HCT116 (cell line): ENCODE measurements at regions not wholly inside any gene's neighbourhood (a gene's known extent, or its start where the extent isn't known, plus 50 kb on each side); places are given as distances from the start of the nearest gene placed in this dataset.

Source experiments
- ATAC-seq: fragments of 200-7000 bp; cut with Tn5 transposase; 2 replicates; pipeline ENCODE4 v1.9.1; 2020; ENCODE audit warnings: mild to moderate bottlenecking, moderate library complexity
- BruUV-seq: library from RNA; stranded (reverse); fragments of 400-500 nt; replicated peaks from 2 replicates; lab custom pipeline; 2021; lab: Mats Ljungman, UMichigan
- CTCF ChIA-PET: fragments of 300-600 bp; sonication (Branson Sonifier 250); formaldehyde crosslinking; loops from one replicate; lab custom pipeline; 2021; ENCODE audit warnings: antibody characterized with exemption; lab: Charles Lee
- POLR2A ChIA-PET: fragments of 300-600, 350-600 bp; sonication (Branson Sonifier 250); formaldehyde crosslinking; loops from one replicate; lab custom pipeline; 2021; ENCODE audit warnings: antibody characterized with exemption; lab: Charles Lee
- RAD21 ChIA-PET, 2 experiments: fragments of 300-600 bp; sonication (Branson Sonifier 250); formaldehyde crosslinking; loops; one replicate each; lab custom pipeline; 2023; ENCODE audit warnings: low total read pairs in 2 of 2; ENCODE audit not compliant: uncharacterized antibody in 2 of 2, unreplicated experiment in 2 of 2, low non-redundant PET in 1 of 2; lab: Charles Lee
- DNase-seq: peaks from one replicate; pipeline ENCODE4 v3.0.0-alpha.2; 2010; ENCODE audit warnings: low read depth, low spot score
- H2AFZ ChIP-seq: fragments of 200-600 bp; shearing (Covaris generic), sonication (generic); 2 replicates; pipeline ENCODE4 v1.6.1; 2017; ENCODE audit warnings: low read depth, mixed run types, mixed read lengths, antibody characterized with exemption, low read length; ENCODE audit not compliant: poor library complexity, severe bottlenecking
- H3K27ac ChIP-seq: 2 replicates; pipeline ENCODE4 v1.5.1; 2012; ENCODE audit warnings: low read depth, low read length
- H3K27me3 ChIP-seq: fragments of 200-600 bp; sonication (generic); 2 replicates; pipeline ENCODE4 v1.6.1; 2016; ENCODE audit warnings: mixed run types, low read length, mixed read lengths; ENCODE audit not compliant: insufficient read depth
- H3K36me3 ChIP-seq, 2 experiments: fragments of 200-500 bp in 1 of 2; fragments of 200-600 bp in 1 of 2; sonication (Bioruptor generic) in 1 of 2; sonication (generic) in 1 of 2; 2 replicates each; pipeline versions ENCODE4 v1.5.1 to v1.6.1; 2014 to 2016; ENCODE audit warnings: low read length in 2 of 2, inconsistent platforms in 1 of 2, mixed read lengths in 1 of 2, mixed run types in 1 of 2; ENCODE audit not compliant: insufficient read depth in 2 of 2, control insufficient read depth in 1 of 2
- H3K4me1 ChIP-seq, 2 experiments: fragments of 200-600 bp in 1 of 2; sonication (generic) in 1 of 2; 2 replicates each; pipeline versions ENCODE4 v1.5.1 to v1.6.1; 2012 to 2017; ENCODE audit warnings: low read length in 2 of 2, inconsistent platforms in 1 of 2, mild to moderate bottlenecking in 1 of 2, mixed read lengths in 1 of 2, mixed run types in 1 of 2, moderate library complexity in 1 of 2; ENCODE audit not compliant: insufficient read depth in 2 of 2, control insufficient read depth in 1 of 2
- H3K4me2 ChIP-seq: fragments of 200-600 bp; sonication (generic); 2 replicates; pipeline ENCODE4 v1.6.1; 2017; ENCODE audit warnings: mixed run types, low read length, mixed read lengths
- H3K4me3 ChIP-seq, 2 experiments: fragments of 200-600 bp in 1 of 2; sonication (generic) in 1 of 2; replicated peaks in 1 of 2; 2 replicates each; pipeline ENCODE4 v1.5.1; 2011 to 2016; ENCODE audit warnings: low read length in 2 of 2, control low read depth in 1 of 2, low read depth in 1 of 2, mild to moderate bottlenecking in 1 of 2, mixed read lengths in 1 of 2, mixed run types in 1 of 2
- H3K79me2 ChIP-seq: fragments of 200-600 bp; sonication (generic); 2 replicates; pipeline ENCODE4 v1.6.1; 2017; ENCODE audit warnings: mild to moderate bottlenecking, mixed run types, low read length, moderate library complexity, mixed read lengths; ENCODE audit not compliant: insufficient read depth
- H3K9ac ChIP-seq: fragments of 200-600 bp; sonication (generic); 2 replicates; pipeline ENCODE4 v1.6.1; 2016; ENCODE audit warnings: low read length, mixed read lengths
- H3K9me2 ChIP-seq: fragments of 200-600 bp; sonication (generic), shearing (Covaris generic); 2 replicates; pipeline ENCODE4 v1.6.1; 2017; ENCODE audit warnings: mixed run types, mild to moderate bottlenecking, moderate library complexity; ENCODE audit not compliant: insufficient read depth
- H3K9me3 ChIP-seq, 2 experiments: fragments of 200-500 bp in 1 of 2; fragments of 200-600 bp in 1 of 2; sonication (Bioruptor generic) in 1 of 2; sonication (generic) in 1 of 2; 2 replicates each; pipeline ENCODE4 v1.6.1; 2014 to 2017; ENCODE audit warnings: low read length in 2 of 2, mixed read lengths in 2 of 2, inconsistent platforms in 1 of 2, low read depth in 1 of 2, mild to moderate bottlenecking in 1 of 2, mixed run types in 1 of 2, moderate library complexity in 1 of 2; ENCODE audit not compliant: control insufficient read depth in 1 of 2, insufficient read depth in 1 of 2
- H4K20me1 ChIP-seq: fragments of 200-600 bp; sonication (generic), shearing (Covaris generic); 2 replicates; pipeline ENCODE4 v1.6.1; 2017; ENCODE audit warnings: mixed run types, mild to moderate bottlenecking, moderate library complexity; ENCODE audit not compliant: insufficient read depth
- CBX3 ChIP-seq: IDR thresholded peaks from 2 replicates; pipeline ENCODE4 v1.6.1; 2012; ENCODE audit warnings: low read depth
- CTCF ChIP-seq, 3 experiments: fragments of 200-600 bp in 1 of 3; sonication (generic) in 1 of 3; IDR thresholded peaks in 2 of 3; conservative IDR thresholded peaks in 1 of 3; 2 replicates each; pipeline ENCODE4 v1.5.1; 2012 to 2017; ENCODE audit warnings: low read depth in 2 of 3, low read length in 2 of 3, antibody characterized with exemption in 1 of 3, borderline replicate concordance in 1 of 3, control low read depth in 1 of 3, mild to moderate bottlenecking in 1 of 3, mixed read lengths in 1 of 3, mixed run types in 1 of 3, moderate library complexity in 1 of 3; ENCODE audit not compliant: insufficient read depth in 1 of 3
- ZFX ChIP-seq: fragments of 450-650 bp; IDR thresholded peaks from 2 replicates; pipeline ENCODE4 v1.6.1; 2017
- intact Hi-C: fragments of 100-400 bp; cut with micrococcal nuclease; formaldehyde crosslinking; loops from 2 replicates; pipeline ENCODE4 v1.10.0; 2022
- TF ChIP-seq, protein P1 (sequence below): IDR thresholded peaks from 2 replicates; pipeline ENCODE4 v1.6.1; 2011; ENCODE audit warnings: mild to moderate bottlenecking, low read length, moderate library complexity; ENCODE audit not compliant: insufficient replicate concordance; ENCODE audit errors: extremely low read depth

GRCh38 chr6:140320081-140321080 lies 945.9 kb upstream of the CITED2 start:
- Histone ChIP-seq H3K27ac (no peak overlapping the region), H3K79me2 (no peaks in the 10 kb centered on the region), H3K9ac (no peak overlapping the region), H3K9me3 (no peaks in the 10 kb centered on the region), H2AFZ (no peak overlapping the region), H3K36me3 (no peaks in the 10 kb centered on the region), H3K4me2 (no peak overlapping the region), H3K4me1 (peaks cover 0 to 17% of the 10 kb centered on the region in 2 experiments; a peak in 2 of 4 replicates), H3K4me3 (no peak overlapping the region), H3K27me3 (no peaks in the 10 kb centered on the region), H4K20me1 (no peaks in the 10 kb centered on the region), H3K9me2 (no peaks in the 10 kb centered on the region)
- CTCF ChIA-PET = no interaction called here
- RAD21 ChIA-PET = no interaction called here
- POLR2A ChIA-PET = no interaction called here
- no TSS peak for BruUV-seq
- ATAC-seq (no peak), DNase-seq (no peak)
- intact Hi-C loops = no loop called here
- TF ChIP-seq CBX3 = no peak
- TF ChIP-seq, protein P1, sequence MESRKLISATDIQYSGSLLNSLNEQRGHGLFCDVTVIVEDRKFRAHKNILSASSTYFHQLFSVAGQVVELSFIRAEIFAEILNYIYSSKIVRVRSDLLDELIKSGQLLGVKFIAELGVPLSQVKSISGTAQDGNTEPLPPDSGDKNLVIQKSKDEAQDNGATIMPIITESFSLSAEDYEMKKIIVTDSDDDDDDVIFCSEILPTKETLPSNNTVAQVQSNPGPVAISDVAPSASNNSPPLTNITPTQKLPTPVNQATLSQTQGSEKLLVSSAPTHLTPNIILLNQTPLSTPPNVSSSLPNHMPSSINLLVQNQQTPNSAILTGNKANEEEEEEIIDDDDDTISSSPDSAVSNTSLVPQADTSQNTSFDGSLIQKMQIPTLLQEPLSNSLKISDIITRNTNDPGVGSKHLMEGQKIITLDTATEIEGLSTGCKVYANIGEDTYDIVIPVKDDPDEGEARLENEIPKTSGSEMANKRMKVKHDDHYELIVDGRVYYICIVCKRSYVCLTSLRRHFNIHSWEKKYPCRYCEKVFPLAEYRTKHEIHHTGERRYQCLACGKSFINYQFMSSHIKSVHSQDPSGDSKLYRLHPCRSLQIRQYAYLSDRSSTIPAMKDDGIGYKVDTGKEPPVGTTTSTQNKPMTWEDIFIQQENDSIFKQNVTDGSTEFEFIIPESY = no peak
- TF ChIP-seq ZFX = no peak
- no peak for TF ChIP-seq CTCF (IDR thresholded peaks at IDR 0.05 in 2 of 3, conservative IDR thresholded peaks at IDR 0.05 in 1 of 3; ENCODE audit: borderline replicate concordance in 1 of 3, insufficient read depth in 1 of 3, low read depth in 2 of 3, low read length in 2 of 3)
